ENCODE measurements at regions not wholly inside any gene's neighbourhood (a gene's known extent, or its start where the extent isn't known, plus 50 kb on each side); places are given as distances from the start of the nearest gene placed in this dataset.

GRCh38 chr4:32768664-32769389 lies 2048.7 kb downstream of the PCDH7 start:
- H3K4me3 Mint-ChIP-seq, result no peak overlapping the region
- H3K27ac Mint-ChIP-seq, result no peak overlapping the region
- DNase-seq, result no peak
- H3K27me3 Mint-ChIP-seq (ENCODE audit: low read depth), result no peaks in the 10 kb centered on the region
- CTCF ChIA-PET, result no interaction called here
- intact Hi-C loops (cut with micrococcal nuclease), result no loop called here
- H3K9me3 Mint-ChIP-seq, result peaks cover 10% of the 10 kb centered on the region
- H3K36me3 Mint-ChIP-seq (ENCODE audit: low read depth), result no peaks in the 10 kb centered on the region
- no peaks in the 10 kb centered on the region for H3K4me1 Mint-ChIP-seq (ENCODE audit: low read depth)

DNA sequence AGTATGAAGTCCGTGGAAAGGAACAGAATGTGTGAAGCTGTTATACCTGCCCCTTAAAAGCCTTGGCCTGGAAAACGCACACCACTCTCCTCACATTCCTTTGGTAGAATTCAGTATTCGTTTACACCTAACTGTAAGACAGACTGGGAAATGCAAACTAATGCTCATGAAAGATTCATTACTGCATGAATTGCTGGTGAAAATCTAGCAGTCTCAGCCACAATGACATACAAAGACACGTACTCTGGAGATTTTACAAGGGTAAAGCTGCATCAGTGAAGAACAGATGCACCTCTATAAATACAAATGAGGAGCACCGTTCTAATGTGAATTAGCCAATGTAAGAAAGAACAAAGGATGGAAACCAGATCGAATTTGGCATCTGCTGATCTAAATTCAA lies 2051.3 kb downstream of the PCDH7 start:
- H3K9me3 Mint-ChIP-seq, result peaks cover 9% of the 10 kb centered on the region
- no peaks in the 10 kb centered on the region for H3K4me1 Mint-ChIP-seq (ENCODE audit: low read depth)
- intact Hi-C loops (cut with micrococcal nuclease), result no loop called here
- no peak for DNase-seq
- no peak overlapping the region for H3K4me3 Mint-ChIP-seq
- no peaks in the 10 kb centered on the region for H3K36me3 Mint-ChIP-seq (ENCODE audit: low read depth)
- no peaks in the 10 kb centered on the region for H3K27me3 Mint-ChIP-seq (ENCODE audit: low read depth)
- CTCF ChIA-PET, result no interaction called here
- H3K27ac Mint-ChIP-seq, result no peak overlapping the region

GRCh38 chr4:32775049-32775448 lies 2054.9 kb downstream of the PCDH7 start:
- intact Hi-C loops (cut with micrococcal nuclease), result no loop called here
- no peak overlapping the region for H3K27ac Mint-ChIP-seq
- H3K36me3 Mint-ChIP-seq (ENCODE audit: low read depth), result no peaks in the 10 kb centered on the region
- peaks cover 9% of the 10 kb centered on the region for H3K9me3 Mint-ChIP-seq
- CTCF ChIA-PET, result no interaction called here
- no peaks in the 10 kb centered on the region for H3K27me3 Mint-ChIP-seq (ENCODE audit: low read depth)
- DNase-seq, result no peak
- H3K4me1 Mint-ChIP-seq (ENCODE audit: low read depth), result no peaks in the 10 kb centered on the region
- H3K4me3 Mint-ChIP-seq, result no peak overlapping the region

- no peaks in the 10 kb centered on the region for H3K27me3 Mint-ChIP-seq (ENCODE audit: low read depth)
- no peak overlapping the region for H3K27ac Mint-ChIP-seq
- peaks cover 8% of the 10 kb centered on the region for H3K9me3 Mint-ChIP-seq
- no peaks in the 10 kb centered on the region for H3K36me3 Mint-ChIP-seq (ENCODE audit: low read depth)
- H3K4me1 Mint-ChIP-seq (ENCODE audit: low read depth), result no peaks in the 10 kb centered on the region
- intact Hi-C loops (cut with micrococcal nuclease), result no loop called here
- CTCF ChIA-PET, result no interaction called here
- DNase-seq, result no peak
- no peak overlapping the region for H3K4me3 Mint-ChIP-seq
These were observed 2056.4 kb downstream of the PCDH7 start for GRCh38 chr4:32776435-32777203.

GRCh38 chr4:32778025-32778424 lies 2057.9 kb downstream of the PCDH7 start:
- H3K9me3 Mint-ChIP-seq, result peaks cover 9% of the 10 kb centered on the region
- no peaks in the 10 kb centered on the region for H3K4me1 Mint-ChIP-seq (ENCODE audit: low read depth)
- H3K27ac Mint-ChIP-seq, result no peak overlapping the region
- intact Hi-C loops (cut with micrococcal nuclease), result no loop called here
- no peak overlapping the region for H3K4me3 Mint-ChIP-seq
- CTCF ChIA-PET, result no interaction called here
- no peak for DNase-seq
- H3K27me3 Mint-ChIP-seq (ENCODE audit: low read depth), result no peaks in the 10 kb centered on the region
- no peaks in the 10 kb centered on the region for H3K36me3 Mint-ChIP-seq (ENCODE audit: low read depth)

- Mint-ChIP-seq H3K4me3 (no peak overlapping the region), H3K27ac (no peak overlapping the region), H3K27me3 (ENCODE audit: low read depth) (no peaks in the 10 kb centered on the region), H3K4me1 (ENCODE audit: low read depth) (no peaks in the 10 kb centered on the region), H3K9me3 (peaks cover 7% of the 10 kb centered on the region), H3K36me3 (ENCODE audit: low read depth) (no peaks in the 10 kb centered on the region)
- intact Hi-C loops (cut with micrococcal nuclease), result no loop called here
- CTCF ChIA-PET, result no interaction called here
- DNase-seq, result no peak
These were observed 2058.8 kb downstream of the PCDH7 start for GRCh38 chr4:32778938-32779337.

- Mint-ChIP-seq H3K27me3 (ENCODE audit: low read depth) (no peaks in the 10 kb centered on the region), H3K27ac (no peak overlapping the region), H3K4me3 (no peak overlapping the region), H3K4me1 (ENCODE audit: low read depth) (no peaks in the 10 kb centered on the region), H3K9me3 (peaks cover 5% of the 10 kb centered on the region), H3K36me3 (ENCODE audit: low read depth) (no peaks in the 10 kb centered on the region)
- intact Hi-C loops (cut with micrococcal nuclease), result no loop called here
- no peak for DNase-seq
- CTCF ChIA-PET, result no interaction called here
These were observed 2068.9 kb downstream of the PCDH7 start for GRCh38 chr4:32789026-32789608.

DNA sequence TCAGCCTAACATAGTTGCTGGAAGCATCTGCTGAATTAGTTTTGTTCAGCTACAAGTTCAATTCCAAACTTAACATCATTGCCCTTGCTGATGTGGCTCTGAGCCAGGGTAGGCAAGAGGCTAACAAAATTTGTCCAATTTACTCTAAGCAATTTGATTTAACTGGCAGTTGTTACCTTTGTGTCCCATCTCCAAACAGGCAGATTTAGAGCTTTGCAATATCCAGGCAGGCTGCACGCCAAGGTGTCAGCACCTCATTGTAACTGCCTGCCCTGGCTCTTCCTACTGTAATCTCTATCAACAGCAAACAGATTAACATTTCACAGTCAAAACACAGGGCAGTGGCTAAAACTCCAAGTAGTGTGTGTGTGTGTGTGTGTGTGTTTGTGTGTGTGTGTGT lies 2070.6 kb downstream of the PCDH7 start:
- Mint-ChIP-seq H3K4me1 (ENCODE audit: low read depth) (no peaks in the 10 kb centered on the region), H3K36me3 (ENCODE audit: low read depth) (no peaks in the 10 kb centered on the region), H3K27ac (no peak overlapping the region), H3K4me3 (no peak overlapping the region), H3K27me3 (ENCODE audit: low read depth) (no peaks in the 10 kb centered on the region), H3K9me3 (peaks cover 3% of the 10 kb centered on the region)
- intact Hi-C loops (cut with micrococcal nuclease), result no loop called here
- no peak for DNase-seq
- CTCF ChIA-PET, result no interaction called here

GRCh38 chr4:32798471-32799159 lies 2078.4 kb downstream of the PCDH7 start:
- CTCF ChIA-PET, result no interaction called here
- DNase-seq, result no peak
- intact Hi-C loops (cut with micrococcal nuclease), result no loop called here

DNA sequence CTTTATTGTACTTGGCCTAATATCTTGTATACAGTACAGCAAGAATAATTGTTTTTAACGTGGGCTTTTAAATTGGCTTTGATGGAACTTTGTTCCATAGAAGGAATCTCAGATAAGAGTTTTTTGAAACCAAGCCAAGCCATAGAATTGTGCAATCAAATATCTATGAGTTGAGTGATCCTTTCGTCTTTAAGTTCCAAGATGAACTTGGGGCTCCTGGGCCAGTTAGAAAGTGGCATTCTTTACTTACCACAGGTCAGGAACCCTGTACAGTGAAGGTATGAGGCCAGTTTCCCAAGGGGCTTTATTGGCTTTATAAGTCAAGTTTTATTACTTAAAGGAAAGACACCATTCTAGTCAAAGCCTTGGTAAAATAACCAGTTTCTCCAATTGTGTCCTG lies 2104.2 kb downstream of the PCDH7 start:
- Mint-ChIP-seq H3K9me3 (peaks cover 10% of the 10 kb centered on the region), H3K27ac (no peak overlapping the region), H3K4me1 (ENCODE audit: low read depth) (no peaks in the 10 kb centered on the region)

More at GRCh38 chr4:32798471-32799159, 2078.4 kb downstream of the PCDH7 start:
- H3K4me3 Mint-ChIP-seq, result no peak overlapping the region
- H3K4me1 Mint-ChIP-seq (ENCODE audit: low read depth), result no peaks in the 10 kb centered on the region
- no peaks in the 10 kb centered on the region for H3K27me3 Mint-ChIP-seq (ENCODE audit: low read depth)
- no peak overlapping the region for H3K27ac Mint-ChIP-seq
- peaks cover 6% of the 10 kb centered on the region for H3K9me3 Mint-ChIP-seq
- H3K36me3 Mint-ChIP-seq (ENCODE audit: low read depth), result no peaks in the 10 kb centered on the region

DNA sequence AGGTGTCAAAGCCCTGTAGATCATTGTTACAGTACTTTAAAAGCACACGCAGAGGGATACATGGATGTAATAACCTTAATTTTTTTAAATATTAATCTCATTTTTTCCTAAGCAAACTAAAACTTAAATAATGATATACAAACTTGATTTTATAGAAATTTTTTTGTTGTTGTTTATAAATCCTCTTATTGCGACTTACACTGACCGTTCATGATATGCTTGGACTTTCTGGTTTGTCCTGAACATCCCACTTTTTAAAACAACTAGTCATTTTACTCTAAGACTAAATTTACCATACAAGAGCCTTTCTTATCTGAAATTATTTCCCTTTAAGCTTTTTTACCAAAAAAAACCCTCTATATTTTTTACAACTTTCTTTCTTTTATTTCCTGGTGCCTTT lies 2106.0 kb downstream of the PCDH7 start:
- H3K36me3 Mint-ChIP-seq (ENCODE audit: low read depth), result no peaks in the 10 kb centered on the region
- CTCF ChIA-PET, result no interaction called here
- no peak overlapping the region for H3K4me3 Mint-ChIP-seq
- no peak for DNase-seq
- peaks cover 10% of the 10 kb centered on the region for H3K9me3 Mint-ChIP-seq
- H3K27ac Mint-ChIP-seq, result no peak overlapping the region
- no peaks in the 10 kb centered on the region for H3K4me1 Mint-ChIP-seq (ENCODE audit: low read depth)
- intact Hi-C loops (cut with micrococcal nuclease), result no loop called here
- no peaks in the 10 kb centered on the region for H3K27me3 Mint-ChIP-seq (ENCODE audit: low read depth)

More for the DNA sequence above, 2104.2 kb downstream of the PCDH7 start:
- no peak overlapping the region for H3K4me3 Mint-ChIP-seq
- H3K27me3 Mint-ChIP-seq (ENCODE audit: low read depth), result no peaks in the 10 kb centered on the region
- no peak for DNase-seq
- H3K36me3 Mint-ChIP-seq (ENCODE audit: low read depth), result no peaks in the 10 kb centered on the region
- CTCF ChIA-PET, result no interaction called here
- intact Hi-C loops (cut with micrococcal nuclease), result no loop called here

GRCh38 chr4:32830160-32830559 lies 2110.0 kb downstream of the PCDH7 start:
- Mint-ChIP-seq H3K27me3 (ENCODE audit: low read depth) (no peaks in the 10 kb centered on the region), H3K36me3 (ENCODE audit: low read depth) (no peaks in the 10 kb centered on the region), H3K27ac (no peak overlapping the region), H3K4me1 (ENCODE audit: low read depth) (no peaks in the 10 kb centered on the region), H3K9me3 (peaks cover 9% of the 10 kb centered on the region), H3K4me3 (no peak overlapping the region)
- CTCF ChIA-PET, result no interaction called here
- DNase-seq, result no peak
- intact Hi-C loops (cut with micrococcal nuclease), result no loop called here
